PFSK-1 (cell line): ENCODE measurements at regions not wholly inside any gene's neighbourhood (a gene's known extent, or its start where the extent isn't known, plus 50 kb on each side); places are given as distances from the start of the nearest gene placed in this dataset.

Source experiments
- TAF1 ChIP-seq: IDR thresholded peaks from 2 replicates; pipeline ENCODE4 v1.6.1; 2012; ENCODE audit warnings: low read length, control low read depth, borderline replicate concordance; ENCODE audit not compliant: insufficient read depth
- TF ChIP-seq, protein P1 (sequence below), 2 experiments: IDR thresholded peaks; 2 replicates each; pipeline versions ENCODE4 v1.6.1 to v1.8.0; 2011 to 2012; ENCODE audit warnings: low read depth in 2 of 2, low read length in 2 of 2, control low read depth in 1 of 2, inconsistent platforms in 1 of 2, mild to moderate bottlenecking in 1 of 2, moderate library complexity in 1 of 2; ENCODE audit not compliant: insufficient read depth in 1 of 2

DNA sequence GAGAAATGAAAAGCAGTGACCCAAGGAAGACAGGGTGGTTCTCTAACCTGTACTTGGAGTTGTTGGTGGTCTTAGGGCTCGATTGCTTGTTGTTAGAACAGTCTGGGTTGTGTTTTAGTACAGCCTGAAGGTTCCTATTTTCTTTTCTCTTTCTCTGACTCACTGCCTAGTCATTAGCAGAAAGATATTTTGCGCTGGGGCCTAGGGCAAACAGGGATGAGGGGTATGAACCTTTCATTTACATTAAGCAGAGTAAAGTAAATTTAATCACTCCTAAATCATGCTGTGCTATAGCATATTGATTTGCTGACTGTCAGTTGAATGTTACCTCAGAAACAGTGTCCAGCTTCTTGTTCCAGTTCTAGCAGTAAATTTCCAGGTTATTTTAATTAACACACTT, 197.2 kb downstream of the RWDD3 start:
- no peak for TF ChIP-seq TAF1
- TF ChIP-seq, protein P1, sequence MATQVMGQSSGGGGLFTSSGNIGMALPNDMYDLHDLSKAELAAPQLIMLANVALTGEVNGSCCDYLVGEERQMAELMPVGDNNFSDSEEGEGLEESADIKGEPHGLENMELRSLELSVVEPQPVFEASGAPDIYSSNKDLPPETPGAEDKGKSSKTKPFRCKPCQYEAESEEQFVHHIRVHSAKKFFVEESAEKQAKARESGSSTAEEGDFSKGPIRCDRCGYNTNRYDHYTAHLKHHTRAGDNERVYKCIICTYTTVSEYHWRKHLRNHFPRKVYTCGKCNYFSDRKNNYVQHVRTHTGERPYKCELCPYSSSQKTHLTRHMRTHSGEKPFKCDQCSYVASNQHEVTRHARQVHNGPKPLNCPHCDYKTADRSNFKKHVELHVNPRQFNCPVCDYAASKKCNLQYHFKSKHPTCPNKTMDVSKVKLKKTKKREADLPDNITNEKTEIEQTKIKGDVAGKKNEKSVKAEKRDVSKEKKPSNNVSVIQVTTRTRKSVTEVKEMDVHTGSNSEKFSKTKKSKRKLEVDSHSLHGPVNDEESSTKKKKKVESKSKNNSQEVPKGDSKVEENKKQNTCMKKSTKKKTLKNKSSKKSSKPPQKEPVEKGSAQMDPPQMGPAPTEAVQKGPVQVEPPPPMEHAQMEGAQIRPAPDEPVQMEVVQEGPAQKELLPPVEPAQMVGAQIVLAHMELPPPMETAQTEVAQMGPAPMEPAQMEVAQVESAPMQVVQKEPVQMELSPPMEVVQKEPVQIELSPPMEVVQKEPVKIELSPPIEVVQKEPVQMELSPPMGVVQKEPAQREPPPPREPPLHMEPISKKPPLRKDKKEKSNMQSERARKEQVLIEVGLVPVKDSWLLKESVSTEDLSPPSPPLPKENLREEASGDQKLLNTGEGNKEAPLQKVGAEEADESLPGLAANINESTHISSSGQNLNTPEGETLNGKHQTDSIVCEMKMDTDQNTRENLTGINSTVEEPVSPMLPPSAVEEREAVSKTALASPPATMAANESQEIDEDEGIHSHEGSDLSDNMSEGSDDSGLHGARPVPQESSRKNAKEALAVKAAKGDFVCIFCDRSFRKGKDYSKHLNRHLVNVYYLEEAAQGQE (IDR thresholded peaks at IDR 0.05; ENCODE audit: insufficient read depth in 1 of 2, low read depth in 2 of 2, low read length in 2 of 2) = no peak
